Stimulated activated effector memory CD8-positive, alpha-beta T cell treated with anti-CD3 and anti-CD28 coated beads, Interleukin-12 subunit alpha, Interleukin-12 subunit beta, amount 100 ng/mL, for 72 hours (primary cell): ENCODE measurements at regions not wholly inside any gene's neighbourhood (a gene's known extent, or its start where the extent isn't known, plus 50 kb on each side); places are given as distances from the start of the nearest gene placed in this dataset.

Source experiments
- ATAC-seq: fragments of 150-1000 bp; cut with Tn5 transposase; 2 replicates; pipeline ENCODE4 v1.10.0; 2021
- DNase-seq, 2 donors: peaks; one replicate each; pipeline ENCODE4 v3.0.0; 2021 to 2022; ENCODE audit warnings: low spot score in 2 of 2
- H3K27ac Mint-ChIP-seq: one replicate; pipeline ENCODE4 v1.8.0; 2022; ENCODE audit warnings: mild to moderate bottlenecking, mixed read lengths
- H3K36me3 Mint-ChIP-seq: one replicate; pipeline ENCODE4 v1.8.0; 2022; ENCODE audit warnings: mild to moderate bottlenecking, mixed read lengths
- H3K4me1 Mint-ChIP-seq: one replicate; pipeline ENCODE4 v1.8.0; 2022; ENCODE audit warnings: mixed read lengths
- H3K4me3 Mint-ChIP-seq: one replicate; pipeline ENCODE4 v1.8.0; 2022; ENCODE audit warnings: mild to moderate bottlenecking, mixed read lengths
- H3K9me3 Mint-ChIP-seq: one replicate; pipeline ENCODE4 v1.8.0; 2022; ENCODE audit warnings: mixed read lengths

DNA sequence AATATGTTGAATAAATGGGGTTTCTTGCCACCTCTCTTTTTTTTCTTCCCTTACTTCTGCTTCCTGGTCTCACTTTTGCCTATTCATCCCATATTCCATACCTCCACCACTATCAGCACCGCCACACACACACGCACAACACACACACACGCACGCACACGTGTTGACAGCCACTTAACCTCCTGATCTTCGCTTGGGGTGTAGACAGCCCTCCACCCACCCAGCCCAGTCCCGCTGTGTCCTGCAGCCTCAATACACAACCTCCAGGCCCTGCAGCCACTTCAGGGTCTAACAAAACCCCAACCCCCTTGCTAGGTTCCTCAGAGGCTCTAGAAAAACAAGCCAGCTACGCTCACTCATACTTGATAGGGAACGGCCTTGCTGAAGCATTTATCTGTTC, 72.3 kb downstream of the LINC00237 start:
- ATAC-seq (no peak), DNase-seq (no peak)
- Mint-ChIP-seq H3K4me3 (no peak overlapping the region), H3K36me3 (no peaks in the 10 kb centered on the region), H3K4me1 (no peaks in the 10 kb centered on the region), H3K27ac (no peak overlapping the region), H3K9me3 (no peaks in the 10 kb centered on the region)

DNA sequence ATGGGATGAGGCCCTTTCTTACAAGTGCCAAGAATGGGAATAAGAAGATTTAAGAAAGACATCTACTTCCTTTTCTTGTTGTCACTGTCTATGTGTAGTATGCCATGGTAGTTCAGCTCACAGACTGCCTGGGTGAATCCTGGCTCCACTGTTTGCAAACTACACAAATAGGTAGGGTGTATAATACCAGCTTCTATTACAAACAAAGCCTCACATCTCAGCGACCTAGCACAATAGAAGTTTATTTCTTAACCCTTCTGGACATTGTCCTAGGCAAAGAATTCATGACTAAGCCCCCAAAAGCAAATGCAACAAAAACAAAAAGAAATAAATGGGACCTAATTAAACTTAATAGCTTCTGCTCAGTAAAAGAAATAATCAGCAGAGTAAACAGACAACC, 74.5 kb downstream of the LINC00237 start:
- Mint-ChIP-seq H3K4me3 (no peak overlapping the region), H3K9me3 (no peaks in the 10 kb centered on the region), H3K4me1 (no peaks in the 10 kb centered on the region), H3K27ac (no peak overlapping the region), H3K36me3 (no peaks in the 10 kb centered on the region)
- DNase-seq (no peak), ATAC-seq (no peak)

DNA sequence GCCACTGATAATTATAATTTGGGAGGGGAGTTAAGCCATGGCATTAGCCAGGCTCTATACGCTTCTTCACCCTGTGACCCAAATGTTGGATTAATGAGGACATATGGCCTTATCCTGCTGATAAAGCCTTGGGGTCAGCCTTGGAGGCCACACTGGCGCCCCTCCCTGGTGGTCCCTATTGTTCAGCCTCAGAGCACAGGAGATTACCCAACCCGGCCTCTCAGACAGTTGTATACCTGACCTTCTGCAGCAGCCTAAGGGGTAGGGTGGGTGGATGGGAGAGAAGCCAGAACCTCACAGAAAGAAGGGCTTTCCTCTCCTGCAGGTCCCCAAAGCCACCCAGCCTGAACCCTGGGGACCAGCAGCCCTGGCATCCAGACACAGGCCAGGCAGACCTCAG, 76.8 kb downstream of the LINC00237 start:
- Mint-ChIP-seq H3K27ac (no peak overlapping the region), H3K36me3 (no peaks in the 10 kb centered on the region), H3K9me3 (no peaks in the 10 kb centered on the region), H3K4me3 (no peak overlapping the region), H3K4me1 (no peaks in the 10 kb centered on the region)
- DNase-seq = no peak
- no peak for ATAC-seq

DNA sequence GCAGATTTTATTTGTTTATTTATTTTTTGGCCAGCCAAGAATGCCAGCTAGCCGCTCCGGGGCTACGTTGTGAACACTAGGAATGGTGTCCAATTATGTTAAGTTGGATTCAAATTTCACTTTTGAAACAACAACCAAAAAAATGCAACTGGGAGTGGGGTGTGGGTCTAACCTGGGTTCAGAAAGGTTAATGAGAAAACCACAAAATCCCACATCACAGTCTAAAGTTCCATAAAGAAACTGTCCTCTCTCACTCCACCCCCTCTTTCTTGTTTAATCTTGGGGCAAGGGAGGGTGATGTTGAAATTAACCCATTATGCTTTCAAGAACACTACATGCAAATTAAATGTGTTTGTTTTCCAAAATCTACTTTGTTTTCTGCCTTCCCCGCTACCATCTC, 77.2 kb downstream of the LINC00237 start:
- Mint-ChIP-seq H3K4me3 (no peak overlapping the region), H3K9me3 (no peaks in the 10 kb centered on the region), H3K27ac (no peak overlapping the region), H3K4me1 (no peaks in the 10 kb centered on the region), H3K36me3 (no peaks in the 10 kb centered on the region)
- no peak for DNase-seq
- no peak for ATAC-seq

DNA sequence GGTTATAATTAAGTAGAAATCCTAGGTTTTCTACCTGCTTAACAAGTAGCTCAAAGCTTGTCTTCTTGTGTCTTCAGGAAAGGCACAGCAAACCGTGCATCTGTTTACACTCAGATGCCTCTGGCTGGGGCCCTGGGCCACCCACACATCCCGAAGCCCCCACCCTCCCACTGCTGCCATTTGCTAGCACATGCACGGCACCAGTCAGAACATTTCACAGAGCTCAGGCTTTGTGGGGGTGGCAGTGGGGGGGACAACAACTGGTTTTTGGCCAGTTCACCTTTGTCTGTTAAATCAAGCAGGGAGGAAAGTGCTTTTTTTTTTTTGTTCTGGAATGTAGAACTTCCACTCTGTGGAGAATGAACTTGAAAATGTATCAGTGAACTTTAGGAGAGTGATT, 77.7 kb downstream of the LINC00237 start:
- ATAC-seq = no peak
- no peaks in the 10 kb centered on the region for H3K9me3 Mint-ChIP-seq
- H3K4me3 Mint-ChIP-seq = no peak overlapping the region
- H3K4me1 Mint-ChIP-seq = no peaks in the 10 kb centered on the region
- no peak overlapping the region for H3K27ac Mint-ChIP-seq
- no peaks in the 10 kb centered on the region for H3K36me3 Mint-ChIP-seq
- no peak for DNase-seq

DNA sequence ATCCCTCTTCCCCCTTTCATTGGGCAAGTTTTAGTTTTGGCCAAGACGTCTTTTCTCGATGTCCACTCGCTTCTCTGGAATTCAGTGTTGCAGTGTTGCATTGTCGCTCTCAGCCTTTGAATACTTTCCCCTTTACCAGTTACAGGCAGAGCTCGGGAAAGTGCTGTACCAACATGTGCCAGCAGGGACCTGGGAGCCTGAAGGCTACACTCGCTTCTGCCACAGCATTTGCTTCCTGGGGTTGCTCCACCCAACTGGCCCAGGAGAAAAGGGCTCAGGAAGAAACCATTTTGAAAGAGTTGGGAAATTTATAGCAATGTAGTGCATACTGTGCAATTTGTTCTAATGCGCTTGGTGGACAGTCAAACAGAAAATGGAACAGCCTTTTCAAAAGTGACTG, 78.6 kb downstream of the LINC00237 start:
- H3K4me3 Mint-ChIP-seq = no peak overlapping the region

DNA sequence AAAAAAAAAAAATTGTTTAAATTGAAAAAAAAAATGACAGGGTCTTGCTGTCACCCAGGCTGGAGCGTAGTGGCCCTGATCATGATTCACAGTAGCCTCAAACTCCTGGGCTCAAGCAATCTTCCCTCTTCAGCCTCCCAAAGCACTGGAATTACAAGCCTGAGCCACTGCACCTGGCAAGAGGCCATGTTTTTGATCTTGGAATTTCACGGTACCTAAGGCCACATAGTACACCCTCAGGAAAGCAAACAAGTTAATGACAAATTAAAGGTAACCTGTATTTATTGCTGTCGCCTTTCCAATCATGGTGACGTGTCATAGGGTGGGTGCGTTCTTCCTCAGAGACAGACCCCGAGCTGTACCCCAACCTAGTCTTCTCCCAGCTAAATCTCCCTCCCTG, 79.2 kb downstream of the LINC00237 start:
- Mint-ChIP-seq H3K4me3 (no peak overlapping the region), H3K4me1 (no peaks in the 10 kb centered on the region), H3K9me3 (no peaks in the 10 kb centered on the region), H3K36me3 (no peaks in the 10 kb centered on the region), H3K27ac (no peak overlapping the region)
- ATAC-seq (no peak), DNase-seq (no peak)

More for the DNA sequence above, 78.6 kb downstream of the LINC00237 start:
- no peaks in the 10 kb centered on the region for H3K9me3 Mint-ChIP-seq
- no peak overlapping the region for H3K27ac Mint-ChIP-seq
- DNase-seq (no peak), ATAC-seq (no peak)
- H3K36me3 Mint-ChIP-seq = no peaks in the 10 kb centered on the region
- H3K4me1 Mint-ChIP-seq = no peaks in the 10 kb centered on the region

DNA sequence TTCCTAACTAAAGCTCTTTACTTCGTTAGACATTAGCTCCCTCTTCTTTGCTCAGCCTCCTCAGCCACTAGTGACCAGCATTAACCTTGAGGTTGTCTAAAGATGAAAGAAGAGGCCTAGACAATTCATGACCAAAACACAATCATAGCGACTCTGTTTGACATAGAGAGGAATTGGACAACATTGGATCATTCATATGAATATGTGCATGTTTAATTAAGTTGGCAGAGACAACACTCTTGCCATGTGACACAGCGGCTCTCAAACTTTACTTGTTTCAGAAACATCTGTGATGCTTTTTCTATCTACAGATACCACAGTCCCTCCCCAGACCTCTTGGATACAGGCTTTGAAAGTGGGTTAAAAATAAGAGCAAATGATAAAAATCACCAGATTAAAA, 81.7 kb downstream of the LINC00237 start:
- DNase-seq = no peak
- Mint-ChIP-seq H3K36me3 (no peaks in the 10 kb centered on the region), H3K4me1 (no peaks in the 10 kb centered on the region), H3K9me3 (no peaks in the 10 kb centered on the region), H3K4me3 (no peak overlapping the region), H3K27ac (no peak overlapping the region)
- no peak for ATAC-seq

DNA sequence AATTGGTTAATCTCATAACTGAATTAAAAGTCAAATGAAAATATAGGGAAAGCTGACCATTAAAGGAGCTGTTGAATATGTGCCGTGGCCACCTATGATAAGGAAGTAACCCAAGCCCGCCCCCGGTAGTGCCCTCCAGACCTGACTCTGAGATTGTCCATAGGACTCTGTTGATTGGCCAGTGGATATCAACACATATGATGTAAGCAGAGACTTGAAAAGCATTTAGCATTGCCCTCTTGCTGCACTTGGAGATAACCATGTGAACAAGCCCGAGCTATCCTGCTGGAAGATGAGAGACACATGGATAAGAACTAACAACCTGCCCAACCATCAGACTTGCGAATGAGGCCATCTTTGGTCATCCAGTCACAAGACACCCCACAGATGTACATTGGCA, 83.2 kb downstream of the LINC00237 start:
- H3K27ac Mint-ChIP-seq = no peak overlapping the region
- no peaks in the 10 kb centered on the region for H3K4me1 Mint-ChIP-seq
- no peak overlapping the region for H3K4me3 Mint-ChIP-seq
- no peak for DNase-seq
- ATAC-seq = no peak
- H3K9me3 Mint-ChIP-seq = no peaks in the 10 kb centered on the region
- no peaks in the 10 kb centered on the region for H3K36me3 Mint-ChIP-seq

DNA sequence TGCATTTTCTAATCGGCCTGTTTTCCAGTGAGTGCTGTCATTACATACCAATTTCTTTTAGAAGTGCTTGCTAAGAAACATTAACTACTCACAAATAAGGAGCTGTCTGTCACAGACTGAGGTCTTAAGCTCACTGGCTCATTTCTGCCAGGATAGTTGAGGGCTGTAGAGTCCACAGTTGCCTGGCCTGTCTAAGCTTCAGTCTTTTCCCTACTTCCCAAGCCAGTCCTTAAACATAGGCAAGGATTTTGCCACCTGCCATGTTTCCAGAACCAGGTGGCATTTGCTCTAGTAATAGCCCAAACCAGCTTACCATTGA, 84.7 kb downstream of the LINC00237 start:
- no peaks in the 10 kb centered on the region for H3K9me3 Mint-ChIP-seq
- DNase-seq (no peak), ATAC-seq (no peak)
- H3K27ac Mint-ChIP-seq = no peak overlapping the region
- no peak overlapping the region for H3K4me3 Mint-ChIP-seq
- H3K36me3 Mint-ChIP-seq = no peaks in the 10 kb centered on the region
- H3K4me1 Mint-ChIP-seq = no peaks in the 10 kb centered on the region

DNA sequence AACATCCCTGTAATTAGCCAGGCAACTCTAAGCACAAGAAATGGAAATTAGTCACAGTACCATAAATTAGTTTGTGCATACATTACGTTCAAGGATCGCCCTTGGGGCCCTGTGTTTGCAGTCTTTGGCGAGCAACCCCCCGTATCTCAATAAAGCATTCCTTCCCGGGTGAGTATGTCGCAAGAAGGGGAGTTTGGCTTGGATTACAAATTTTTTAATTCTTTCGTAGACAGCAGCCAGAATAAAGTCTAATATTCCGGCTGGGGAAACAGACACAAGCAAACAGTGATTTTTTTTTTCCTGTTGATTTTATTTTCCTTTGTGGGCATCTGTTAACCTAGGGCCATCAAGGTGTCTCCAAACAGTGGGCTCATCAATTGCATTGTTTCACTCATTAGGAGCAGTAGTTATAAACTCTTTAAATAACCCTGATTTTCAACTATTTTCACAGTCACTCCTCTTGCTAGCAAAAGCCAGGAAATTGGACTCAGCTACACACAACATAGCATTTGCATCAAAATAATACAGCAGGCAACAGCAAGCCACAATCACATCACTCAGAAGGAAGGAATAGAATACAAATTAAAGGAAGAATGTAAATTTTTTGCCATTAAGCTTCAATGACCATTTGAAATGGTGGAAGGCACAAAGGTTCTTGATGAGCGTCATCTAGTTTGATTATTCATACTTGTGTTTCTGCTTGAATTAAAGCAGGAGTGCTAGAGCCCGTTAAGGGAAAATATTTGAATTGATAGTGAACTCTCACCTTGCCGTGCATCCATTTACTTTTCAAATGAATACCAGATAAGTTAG, 85.3 kb downstream of the LINC00237 start:
- Mint-ChIP-seq H3K9me3 (no peaks in the 10 kb centered on the region), H3K36me3 (no peaks in the 10 kb centered on the region), H3K4me3 (no peak overlapping the region), H3K27ac (no peak overlapping the region), H3K4me1 (no peaks in the 10 kb centered on the region)
- no peak for DNase-seq
- ATAC-seq = no peak

DNA sequence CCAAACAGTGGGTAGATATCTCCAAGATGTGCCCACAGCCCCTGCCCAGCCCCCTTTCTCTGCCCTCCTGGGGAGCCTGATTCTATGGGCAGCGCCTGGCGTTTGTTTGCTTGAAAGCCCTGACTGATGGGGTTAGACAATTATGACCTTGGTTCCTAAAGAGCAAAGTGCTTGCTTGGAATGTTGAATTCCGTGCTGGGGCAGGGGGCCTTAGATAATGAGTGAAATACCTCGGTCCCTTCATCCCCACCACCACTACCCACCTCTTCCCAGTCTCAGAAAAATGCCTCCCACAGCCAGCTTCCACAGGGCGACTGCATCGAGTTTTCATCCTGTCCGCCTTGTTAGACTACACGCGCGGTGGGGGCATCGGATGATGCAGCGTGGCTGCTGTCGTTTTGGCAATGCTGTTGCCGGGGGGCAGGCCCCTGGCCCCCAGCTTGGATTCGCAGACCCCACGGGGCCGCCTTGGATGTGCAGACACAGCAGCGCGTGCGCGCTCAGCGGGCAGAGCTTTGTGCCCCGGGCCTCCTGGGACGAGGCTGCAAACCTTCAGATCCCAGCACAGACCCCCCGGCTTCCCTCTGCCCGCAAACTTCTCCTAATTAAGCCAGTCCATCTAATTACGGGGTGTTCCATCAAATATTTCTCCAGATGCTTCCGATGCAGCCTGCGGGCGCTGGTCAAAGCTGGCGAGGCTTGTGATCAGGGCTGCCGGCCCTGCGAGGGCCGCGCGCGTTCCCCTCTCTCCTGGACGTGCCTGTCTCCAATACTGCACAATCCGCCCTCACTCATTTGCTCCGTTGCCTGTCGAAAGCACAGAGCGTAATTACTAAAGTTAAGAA, 86.1 kb downstream of the LINC00237 start:
- no peak overlapping the region for H3K4me3 Mint-ChIP-seq
- no peaks in the 10 kb centered on the region for H3K36me3 Mint-ChIP-seq
- no peak overlapping the region for H3K27ac Mint-ChIP-seq
- ATAC-seq = no peak
- H3K4me1 Mint-ChIP-seq = no peaks in the 10 kb centered on the region
- no peak for DNase-seq
- no peaks in the 10 kb centered on the region for H3K9me3 Mint-ChIP-seq

DNA sequence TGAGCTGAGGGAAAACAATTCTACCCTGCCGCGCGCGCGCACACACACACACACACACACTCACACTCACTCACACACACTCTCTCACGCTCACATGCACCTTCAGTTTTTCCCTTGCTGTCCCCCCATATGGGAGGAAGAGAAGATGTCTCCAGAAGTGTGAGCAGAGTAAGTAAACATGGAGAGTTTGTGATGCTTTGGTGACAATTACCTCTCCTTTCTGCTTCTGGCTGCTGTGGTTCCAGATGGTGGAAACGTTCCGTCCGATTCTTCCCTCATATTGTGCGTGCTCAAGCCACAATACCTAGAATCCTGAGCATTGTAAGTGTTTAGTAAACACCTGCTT, 86.7 kb downstream of the LINC00237 start:
- H3K4me1 Mint-ChIP-seq = no peaks in the 10 kb centered on the region
- no peak overlapping the region for H3K27ac Mint-ChIP-seq
- no peak overlapping the region for H3K4me3 Mint-ChIP-seq
- H3K36me3 Mint-ChIP-seq = no peaks in the 10 kb centered on the region
- ATAC-seq (no peak), DNase-seq (no peak)
- H3K9me3 Mint-ChIP-seq = no peaks in the 10 kb centered on the region

DNA sequence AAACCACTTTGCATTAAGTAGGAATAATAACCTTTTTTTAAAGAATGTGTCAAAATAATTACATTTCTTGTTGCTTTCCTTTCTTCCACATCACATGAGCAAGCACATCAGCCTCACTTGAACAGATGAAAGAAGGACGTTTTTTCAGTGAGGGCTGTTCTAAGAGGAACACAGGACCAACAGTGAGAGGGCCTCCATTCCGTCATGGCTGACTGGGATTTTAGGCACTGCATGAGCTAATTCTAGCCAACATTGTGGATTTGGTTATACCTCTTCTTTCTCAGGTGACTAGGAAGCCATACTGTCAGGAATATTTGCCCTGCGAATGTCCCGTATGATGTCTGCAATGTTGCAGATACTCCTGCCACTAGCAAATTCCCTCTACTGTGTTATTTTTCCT, 87.6 kb downstream of the LINC00237 start:
- no peak overlapping the region for H3K4me3 Mint-ChIP-seq
- H3K4me1 Mint-ChIP-seq = no peaks in the 10 kb centered on the region
- H3K9me3 Mint-ChIP-seq = no peaks in the 10 kb centered on the region
- ATAC-seq (no peak), DNase-seq (no peak)
- no peak overlapping the region for H3K27ac Mint-ChIP-seq
- no peaks in the 10 kb centered on the region for H3K36me3 Mint-ChIP-seq

DNA sequence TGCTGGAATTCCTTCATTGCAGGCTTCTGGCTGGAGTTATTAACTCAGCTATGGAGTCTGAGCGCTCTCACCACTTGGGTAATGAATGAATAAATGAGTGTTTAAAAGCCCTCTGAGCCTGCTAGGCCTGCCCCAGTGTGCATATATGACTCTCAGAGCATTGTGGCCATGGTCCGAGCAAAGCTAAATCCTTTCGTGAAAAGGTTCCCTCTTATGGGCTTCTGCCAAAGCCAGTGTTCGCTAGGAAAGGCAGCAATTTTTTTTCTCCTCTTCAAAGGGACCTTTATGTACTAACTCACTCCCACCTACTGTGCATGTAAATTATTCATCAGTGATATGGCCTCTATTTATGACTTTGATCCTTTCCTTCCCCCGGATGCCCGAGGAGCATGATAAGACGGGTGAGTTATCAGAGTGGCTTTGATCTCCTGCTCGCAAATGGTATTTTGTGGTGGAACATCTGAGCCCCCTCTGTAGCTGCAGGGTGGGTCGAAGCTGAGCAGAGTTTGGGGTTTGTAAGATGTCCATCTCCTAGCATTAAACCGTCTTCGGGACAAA, 88.6 kb downstream of the LINC00237 start:
- no peaks in the 10 kb centered on the region for H3K9me3 Mint-ChIP-seq
- H3K4me3 Mint-ChIP-seq = no peak overlapping the region
- no peak for ATAC-seq
- H3K36me3 Mint-ChIP-seq = no peaks in the 10 kb centered on the region
- DNase-seq = no peak
- H3K27ac Mint-ChIP-seq = no peak overlapping the region
- H3K4me1 Mint-ChIP-seq = no peaks in the 10 kb centered on the region

DNA sequence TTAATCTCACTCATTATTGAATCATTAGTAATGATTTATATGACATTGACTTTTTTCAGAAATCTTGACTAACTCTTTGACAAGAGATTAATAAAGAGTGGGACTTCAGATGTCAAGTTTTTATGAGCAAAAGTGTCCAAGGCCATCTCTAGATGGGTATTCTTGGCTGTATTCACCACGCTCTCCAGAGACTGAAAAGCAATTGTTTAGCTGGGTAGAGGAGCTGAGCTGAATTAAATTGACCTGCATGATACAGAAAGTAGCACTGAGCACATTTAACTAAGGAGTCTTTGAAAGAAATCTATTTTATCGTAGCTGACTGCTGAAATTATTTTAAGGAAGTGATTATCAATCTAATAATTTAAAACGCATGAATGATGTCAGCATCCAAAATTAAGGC, 89.4 kb downstream of the LINC00237 start:
- ATAC-seq = no peak
- H3K9me3 Mint-ChIP-seq = no peaks in the 10 kb centered on the region
- no peak overlapping the region for H3K4me3 Mint-ChIP-seq
- no peak for DNase-seq
- H3K36me3 Mint-ChIP-seq = no peaks in the 10 kb centered on the region
- H3K4me1 Mint-ChIP-seq = no peaks in the 10 kb centered on the region
- H3K27ac Mint-ChIP-seq = no peak overlapping the region
